ENCODE measurements at regions not wholly inside any gene's neighbourhood (a gene's known extent, or its start where the extent isn't known, plus 50 kb on each side); places are given as distances from the start of the nearest gene placed in this dataset.

- DNase-seq (ENCODE audit: low spot score) (no peak), ATAC-seq (no peak)
- no peak overlapping the region for H3K27ac Mint-ChIP-seq
- no peaks in the 10 kb centered on the region for H3K36me3 Mint-ChIP-seq (ENCODE audit: low read depth)
- H3K9me3 Mint-ChIP-seq, result peaks cover 47% of the 10 kb centered on the region
- Histone ChIP-seq H3F3A (replicated peaks; ENCODE audit: low read depth) (no peaks in the 10 kb centered on the region), H3K27ac (ENCODE audit: low read depth) (no peak overlapping the region), H3K4me2 (no peak overlapping the region), H3K36me3 (ENCODE audit: insufficient read depth) (no peaks in the 10 kb centered on the region), H3K4me3 (no peak overlapping the region), H2AFZ (no peak overlapping the region), H3K79me2 (replicated peaks; ENCODE audit: insufficient read depth) (no peaks in the 10 kb centered on the region), H4K20me1 (replicated peaks; ENCODE audit: insufficient read depth) (no peaks in the 10 kb centered on the region), H3K4me1 (ENCODE audit: insufficient read depth) (no peaks in the 10 kb centered on the region), H3K27me3 (ENCODE audit: insufficient read depth) (no peaks in the 10 kb centered on the region), H3K9me2 (ENCODE audit: insufficient read depth) (peaks cover 9% of the 10 kb centered on the region)
- H3K4me1 Mint-ChIP-seq, result peaks cover 7% of the 10 kb centered on the region; the same call in 1 of the 3 replicates
- no peak overlapping the region for H3K4me3 Mint-ChIP-seq
- TF ChIP-seq STAT1 (IDR thresholded peaks at IDR 0.05; ENCODE audit: unreplicated experiment), result no peak
- TF ChIP-seq REST (IDR thresholded peaks at IDR 0.05; ENCODE audit: unreplicated experiment), result no peak
- no peak for TF ChIP-seq ZNF114 (CRISPR knock-in tag; IDR thresholded peaks at IDR 0.05)
- TF ChIP-seq ZNF331 (CRISPR knock-in tag; IDR thresholded peaks at IDR 0.05; ENCODE audit: low read depth), result no peak
- no peak for TF ChIP-seq POLR2AphosphoS5 (IDR thresholded peaks at IDR 0.05; ENCODE audit: low read depth)
- no peak for TF ChIP-seq ZNF462 (CRISPR knock-in tag; IDR thresholded peaks at IDR 0.05)
- no peak for TF ChIP-seq CTCF (conservative IDR thresholded peaks at IDR 0.05; ENCODE audit: low read depth in 2 of 2)
- no peak for TF ChIP-seq NANOG (IDR thresholded peaks at IDR 0.05; ENCODE audit: borderline replicate concordance)
- TF ChIP-seq EZH2 (IDR thresholded peaks at IDR 0.05; ENCODE audit: low read depth, unreplicated experiment), result no peak
- TF ChIP-seq EZH2phosphoT487 (IDR thresholded peaks at IDR 0.05; ENCODE audit: unreplicated experiment), result no peak
- no peak for TF ChIP-seq ETS1 (IDR thresholded peaks at IDR 0.05)
- TF ChIP-seq JUNB (IDR thresholded peaks at IDR 0.05; ENCODE audit: unreplicated experiment), result no peak
- TF ChIP-seq CREB1 (CRISPR knock-in tag; IDR thresholded peaks at IDR 0.05; ENCODE audit: low read depth), result no peak
- peaks cover 4% of the 10 kb centered on the region for H3K27me3 Mint-ChIP-seq (ENCODE audit: insufficient read depth, low read depth, poor library complexity)
Observed at GRCh38 chr9:117800389-117800788, 96.2 kb downstream of the TLR4 start.

Measured in GM23338 (cell line).